ENCODE measurements at regions not wholly inside any gene's neighbourhood (a gene's known extent, or its start where the extent isn't known, plus 50 kb on each side); places are given as distances from the start of the nearest gene placed in this dataset.

DNA sequence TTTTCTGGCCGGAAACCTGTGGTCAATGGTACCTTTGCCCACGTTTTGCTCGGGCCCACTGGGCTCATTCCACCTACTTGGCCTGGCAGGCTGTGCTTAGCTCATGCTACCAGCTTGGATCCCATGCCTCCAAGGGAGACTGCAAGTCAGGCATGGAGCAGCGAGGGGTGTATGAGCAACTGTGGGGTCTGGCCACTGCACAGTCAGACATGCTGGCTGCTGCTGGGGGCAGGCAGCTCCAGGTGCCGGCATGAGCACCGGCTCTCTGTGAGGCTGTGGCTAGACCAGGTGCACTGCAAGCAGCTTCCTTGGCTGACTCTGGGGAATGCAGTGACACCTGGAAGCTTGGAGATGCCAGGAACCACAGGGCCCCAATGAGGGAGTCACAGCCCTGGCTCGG is 161.1 kb upstream of the DUSP10 start:
- no peak for DNase-seq
- no peak overlapping the region for H3K27ac ChIP-seq (ENCODE audit: low read depth, low read length)
- TF ChIP-seq, protein P1, sequence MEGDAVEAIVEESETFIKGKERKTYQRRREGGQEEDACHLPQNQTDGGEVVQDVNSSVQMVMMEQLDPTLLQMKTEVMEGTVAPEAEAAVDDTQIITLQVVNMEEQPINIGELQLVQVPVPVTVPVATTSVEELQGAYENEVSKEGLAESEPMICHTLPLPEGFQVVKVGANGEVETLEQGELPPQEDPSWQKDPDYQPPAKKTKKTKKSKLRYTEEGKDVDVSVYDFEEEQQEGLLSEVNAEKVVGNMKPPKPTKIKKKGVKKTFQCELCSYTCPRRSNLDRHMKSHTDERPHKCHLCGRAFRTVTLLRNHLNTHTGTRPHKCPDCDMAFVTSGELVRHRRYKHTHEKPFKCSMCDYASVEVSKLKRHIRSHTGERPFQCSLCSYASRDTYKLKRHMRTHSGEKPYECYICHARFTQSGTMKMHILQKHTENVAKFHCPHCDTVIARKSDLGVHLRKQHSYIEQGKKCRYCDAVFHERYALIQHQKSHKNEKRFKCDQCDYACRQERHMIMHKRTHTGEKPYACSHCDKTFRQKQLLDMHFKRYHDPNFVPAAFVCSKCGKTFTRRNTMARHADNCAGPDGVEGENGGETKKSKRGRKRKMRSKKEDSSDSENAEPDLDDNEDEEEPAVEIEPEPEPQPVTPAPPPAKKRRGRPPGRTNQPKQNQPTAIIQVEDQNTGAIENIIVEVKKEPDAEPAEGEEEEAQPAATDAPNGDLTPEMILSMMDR (conservative IDR thresholded peaks at IDR 0.05): no peak
- H3K27me3 ChIP-seq (ENCODE audit: control insufficient read depth, insufficient read depth, low read length, poor library complexity, severe bottlenecking): no peaks in the 10 kb centered on the region
- H3K36me3 ChIP-seq (ENCODE audit: control insufficient read depth, insufficient read depth, low read length): no peaks in the 10 kb centered on the region
- WGBS, 2 experiments (ENCODE audit: insufficient coverage in 1 of 2, insufficient read length in 1 of 2): 88 to 100% methylated on average over 4 to 7 of the region's 7 CpGs
- no peak overlapping the region for H3K4me3 ChIP-seq (ENCODE audit: low read length)
- no peaks in the 10 kb centered on the region for H3K9me3 ChIP-seq (ENCODE audit: control insufficient read depth, low read length)
- Mint-ChIP-seq H3K4me3 (no peak overlapping the region), H3K27ac (no peak overlapping the region), H3K9me3 (no peaks in the 10 kb centered on the region), H3K27me3 (ENCODE audit: insufficient read depth) (no peaks in the 10 kb centered on the region), H3K4me1 (no peaks in the 10 kb centered on the region), H3K36me3 (ENCODE audit: low read depth) (no peaks in the 10 kb centered on the region)
- no peak overlapping the region for H3K9ac ChIP-seq (ENCODE audit: extremely low read depth, low read length, poor library complexity, severe bottlenecking)
- H3K4me1 ChIP-seq (ENCODE audit: control insufficient read depth, insufficient read depth, low read length): no peaks in the 10 kb centered on the region

DNA sequence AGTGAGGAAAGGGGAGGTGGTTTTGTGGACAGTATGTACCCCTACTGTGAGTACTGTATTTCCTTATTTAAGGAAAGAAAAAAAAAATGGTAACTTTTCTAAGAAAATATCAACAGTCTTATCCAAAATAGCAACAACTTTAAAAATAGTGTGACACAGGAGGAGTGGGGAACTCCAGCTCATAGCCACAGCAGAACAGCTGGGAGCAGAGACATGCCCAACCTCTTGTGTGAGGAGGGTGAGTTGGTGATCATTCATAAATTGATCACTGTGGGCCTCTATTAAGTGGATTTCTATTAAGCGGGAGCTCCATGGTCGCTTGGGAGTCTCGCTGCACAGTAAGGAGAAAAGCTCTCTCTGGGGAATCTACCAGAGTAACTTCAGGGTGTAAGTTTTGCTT is 158.8 kb upstream of the DUSP10 start:
- H3K9me3 ChIP-seq (ENCODE audit: control insufficient read depth, low read length): no peaks in the 10 kb centered on the region

DNA sequence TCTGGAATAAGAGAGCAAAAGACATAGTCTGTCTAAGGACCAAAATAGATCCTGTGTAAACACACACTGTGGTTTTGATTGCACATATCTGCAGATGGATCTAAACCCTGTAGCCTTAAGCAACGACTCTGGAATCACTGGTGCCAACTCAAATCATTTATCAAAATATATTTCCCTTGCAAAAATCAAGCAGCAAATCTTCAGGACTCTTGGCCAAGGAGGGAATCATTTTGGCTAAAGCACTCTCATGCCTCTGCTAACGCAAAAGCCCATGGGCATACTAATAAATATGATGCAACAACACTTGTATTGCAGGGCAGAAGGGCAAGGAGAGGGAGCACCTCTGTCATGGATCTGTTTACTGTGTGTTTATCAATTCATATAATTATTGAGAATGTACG is 155.4 kb upstream of the DUSP10 start:
- peaks cover 3% of the 10 kb centered on the region for H3K9me3 Mint-ChIP-seq
- Histone ChIP-seq H3K36me3 (ENCODE audit: control insufficient read depth, insufficient read depth, low read length) (no peaks in the 10 kb centered on the region), H3K9ac (ENCODE audit: extremely low read depth, low read length, poor library complexity, severe bottlenecking) (no peak overlapping the region), H3K27ac (ENCODE audit: low read depth, low read length) (no peak overlapping the region), H3K27me3 (ENCODE audit: control insufficient read depth, insufficient read depth, low read length, poor library complexity, severe bottlenecking) (no peaks in the 10 kb centered on the region), H3K4me1 (ENCODE audit: control insufficient read depth, insufficient read depth, low read length) (no peaks in the 10 kb centered on the region), H3K4me3 (ENCODE audit: low read length) (no peak overlapping the region), H3K9me3 (ENCODE audit: control insufficient read depth, low read length) (no peaks in the 10 kb centered on the region)
- 86% methylated on average over 1 to 3 of the region's 3 CpGs for WGBS, 2 experiments (ENCODE audit: insufficient coverage in 1 of 2, insufficient read length in 1 of 2)
- no peak for DNase-seq
- H3K27ac Mint-ChIP-seq: no peak overlapping the region
- H3K36me3 Mint-ChIP-seq (ENCODE audit: low read depth): no peaks in the 10 kb centered on the region
- TF ChIP-seq, protein P1 (conservative IDR thresholded peaks at IDR 0.05): no peak
- H3K27me3 Mint-ChIP-seq (ENCODE audit: insufficient read depth): no peaks in the 10 kb centered on the region
- no peaks in the 10 kb centered on the region for H3K4me1 Mint-ChIP-seq
- H3K4me3 Mint-ChIP-seq: no peak overlapping the region

More for the DNA sequence above, 158.8 kb upstream of the DUSP10 start:
- Mint-ChIP-seq H3K4me1 (no peaks in the 10 kb centered on the region), H3K27ac (no peak overlapping the region), H3K27me3 (ENCODE audit: insufficient read depth) (no peaks in the 10 kb centered on the region), H3K36me3 (ENCODE audit: low read depth) (no peaks in the 10 kb centered on the region), H3K4me3 (no peak overlapping the region), H3K9me3 (no peaks in the 10 kb centered on the region)
- Histone ChIP-seq H3K9ac (ENCODE audit: extremely low read depth, low read length, poor library complexity, severe bottlenecking) (no peak overlapping the region), H3K4me3 (ENCODE audit: low read length) (no peak overlapping the region), H3K4me1 (ENCODE audit: control insufficient read depth, insufficient read depth, low read length) (no peaks in the 10 kb centered on the region), H3K27ac (ENCODE audit: low read depth, low read length) (no peak overlapping the region), H3K36me3 (ENCODE audit: control insufficient read depth, insufficient read depth, low read length) (no peaks in the 10 kb centered on the region), H3K27me3 (ENCODE audit: control insufficient read depth, insufficient read depth, low read length, poor library complexity, severe bottlenecking) (no peaks in the 10 kb centered on the region)
- 96 to 100% methylated on average over 3 of the region's 3 CpGs for WGBS, 2 experiments (ENCODE audit: insufficient coverage in 1 of 2, insufficient read length in 1 of 2)
- TF ChIP-seq, protein P1 (conservative IDR thresholded peaks at IDR 0.05): no peak
- no peak for DNase-seq
